NCI-H2081 (cell line): ENCODE measurements at regions not wholly inside any gene's neighbourhood (a gene's known extent, or its start where the extent isn't known, plus 50 kb on each side); places are given as distances from the start of the nearest gene placed in this dataset.
"Not testable (repeated sequence)": the region's sequence is repeated elsewhere in the genome, so short reads cannot be mapped to it uniquely, and the experiment has no call there.

Experiments used
- DNase-seq, 2 experiments: peaks; one replicate each; lab custom pipeline; 2025; lab: John Stamatoyannopoulos, UW

GRCh38 chr11:115663790-115664189 is 159.6 kb upstream of the CADM1 start:
- no peak for DNase-seq

GRCh38 chr11:115660030-115660805 is 156.0 kb upstream of the CADM1 start:
- peak; percentile 35 to 70 for DNase-seq

DNA sequence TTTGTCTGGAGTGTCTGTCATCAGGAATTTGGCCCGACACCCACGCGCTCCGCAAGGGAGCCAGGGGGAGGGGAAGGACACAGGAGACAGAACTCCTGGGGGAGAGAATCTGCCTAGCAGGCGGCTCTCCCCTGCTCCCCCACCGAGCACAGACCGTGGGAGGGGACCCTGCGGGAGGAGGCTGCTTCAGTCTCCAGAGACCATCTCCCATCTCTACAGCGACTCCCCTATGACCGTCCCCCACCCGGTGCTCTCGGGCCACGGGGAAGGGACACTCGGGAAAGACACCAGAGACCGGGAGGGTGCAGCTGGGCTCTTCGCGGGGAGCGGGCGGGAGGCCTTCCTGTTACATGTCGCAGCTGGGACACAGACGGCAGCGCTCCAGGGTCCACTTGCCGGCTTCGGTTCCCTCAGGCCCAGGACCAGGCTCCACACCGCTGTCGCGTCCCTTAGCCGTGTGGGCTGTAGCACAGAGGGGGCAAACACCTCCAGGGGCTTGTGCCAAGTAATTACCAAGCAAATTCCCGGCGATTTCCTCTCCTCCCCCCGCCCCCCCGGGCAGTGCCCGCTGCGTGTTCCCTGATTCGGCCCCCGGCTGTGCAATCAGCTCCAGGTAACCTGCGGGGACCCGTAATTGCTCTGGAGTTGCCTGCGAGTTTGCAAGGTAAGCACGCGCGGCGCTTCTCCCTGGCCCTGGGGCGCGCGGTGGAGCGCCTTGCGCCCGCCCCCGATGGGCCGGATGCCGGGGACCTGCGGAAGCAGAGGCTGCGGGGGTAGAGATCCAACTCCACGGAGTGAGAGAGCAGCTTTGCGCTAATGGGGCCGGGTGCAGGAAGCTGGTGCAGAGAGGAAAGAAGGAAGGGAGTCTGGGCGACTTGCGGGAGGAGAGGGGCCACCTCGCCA is 155.1 kb upstream of the CADM1 start:
- DNase-seq = peak; percentile 83 to 90

DNA sequence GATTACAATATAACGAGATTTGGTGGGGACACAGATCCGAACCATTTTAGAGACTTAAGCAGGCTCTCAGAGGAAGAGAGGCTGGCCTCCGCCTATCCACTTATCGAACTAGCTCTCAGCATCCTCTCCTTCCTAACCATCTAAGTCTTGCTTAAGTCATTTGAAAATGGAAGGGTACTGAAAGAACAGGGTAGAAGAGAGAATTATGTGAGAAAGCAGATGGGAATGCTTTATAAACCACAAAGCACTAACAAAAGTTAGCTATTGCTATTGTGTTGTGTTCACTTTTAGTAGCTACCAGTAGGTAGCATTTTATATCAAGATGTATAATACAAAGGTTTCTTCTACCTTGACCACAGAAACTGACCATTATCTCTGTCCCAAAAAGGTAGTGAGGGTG is 153.4 kb upstream of the CADM1 start:
- DNase-seq = no peak

DNA sequence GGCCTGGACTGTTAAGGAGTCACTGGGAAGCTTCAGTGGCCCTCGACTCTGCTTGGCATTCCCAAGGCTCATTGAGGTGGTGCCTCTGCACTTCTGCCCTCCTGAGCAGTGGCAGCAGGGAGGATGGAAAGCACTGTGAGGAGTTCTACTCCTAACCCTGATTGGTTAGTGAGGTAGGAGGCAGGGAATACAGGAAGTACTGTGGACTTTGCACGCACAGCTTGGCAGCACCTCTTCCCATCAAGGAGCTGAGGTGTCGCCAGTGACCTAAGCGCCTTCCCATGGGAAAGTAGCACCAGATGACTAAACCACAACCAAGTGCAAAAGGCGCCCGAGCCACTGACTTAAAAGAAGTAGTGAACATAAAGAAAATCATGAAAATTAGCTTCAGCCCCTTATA is 152.5 kb upstream of the CADM1 start:
- no peak for DNase-seq

GRCh38 chr11:115656041-115656440 is 151.8 kb upstream of the CADM1 start:
- DNase-seq = no peak

DNA sequence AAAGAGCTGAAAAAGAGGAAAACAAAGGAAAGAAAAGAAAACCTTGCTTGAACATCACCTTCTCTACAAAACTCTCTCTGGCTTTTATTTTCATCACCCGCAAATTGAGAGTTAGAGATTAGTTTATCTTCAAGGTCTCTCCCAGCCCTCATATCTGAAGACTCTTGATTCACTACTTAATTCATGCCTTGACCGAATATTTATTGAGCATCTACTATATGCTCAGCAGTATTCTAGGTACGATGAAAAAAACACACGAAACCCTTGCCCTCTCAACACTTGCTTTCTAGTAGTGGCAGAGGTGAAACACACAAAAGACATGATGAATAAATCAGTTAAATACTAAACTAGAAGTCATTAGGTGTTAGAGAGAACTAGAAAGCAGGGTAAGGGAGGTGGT is 150.6 kb upstream of the CADM1 start:
- DNase-seq = no peak

DNA sequence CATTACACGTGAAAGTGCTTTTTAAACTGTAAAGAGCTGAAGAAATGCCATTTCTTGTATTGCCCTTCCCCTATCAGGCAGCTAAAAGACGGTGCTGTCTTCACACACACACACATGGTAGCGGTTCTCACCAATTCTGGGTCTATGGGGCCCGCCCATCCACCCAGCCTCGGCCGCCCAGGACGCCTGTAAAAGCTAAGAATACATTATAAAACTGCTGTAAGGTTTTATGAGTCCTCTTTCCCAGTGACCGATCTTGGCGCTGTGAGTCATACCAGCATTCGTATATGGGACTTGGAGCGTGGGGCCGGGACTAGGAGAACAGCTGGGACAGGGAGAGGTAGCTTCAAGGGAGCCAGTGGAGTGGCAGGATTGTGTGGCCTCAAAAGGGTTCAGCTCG is 149.7 kb upstream of the CADM1 start:
- DNase-seq = no peak

DNA sequence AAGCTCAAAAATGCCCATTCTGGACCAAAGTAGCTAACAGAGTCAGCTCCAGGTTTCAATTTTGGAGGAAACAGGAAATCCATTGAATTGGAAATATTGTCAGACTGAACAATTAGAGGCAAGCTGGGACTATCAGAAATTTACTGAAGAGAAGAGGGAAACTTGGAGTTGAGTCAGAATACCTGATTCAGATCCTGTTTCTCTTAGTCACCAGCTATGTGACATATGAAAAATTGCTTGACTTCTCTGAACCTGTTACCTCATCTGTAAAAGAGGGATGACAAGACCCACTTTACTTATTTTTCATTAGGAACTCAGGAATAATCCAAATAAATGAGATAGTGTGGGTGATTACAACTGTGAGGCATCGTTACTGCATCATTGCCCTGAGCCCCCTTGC is 148.9 kb upstream of the CADM1 start:
- no peak for DNase-seq

GRCh38 chr11:115652496-115652895 is 148.3 kb upstream of the CADM1 start:
- DNase-seq = no peak

DNA sequence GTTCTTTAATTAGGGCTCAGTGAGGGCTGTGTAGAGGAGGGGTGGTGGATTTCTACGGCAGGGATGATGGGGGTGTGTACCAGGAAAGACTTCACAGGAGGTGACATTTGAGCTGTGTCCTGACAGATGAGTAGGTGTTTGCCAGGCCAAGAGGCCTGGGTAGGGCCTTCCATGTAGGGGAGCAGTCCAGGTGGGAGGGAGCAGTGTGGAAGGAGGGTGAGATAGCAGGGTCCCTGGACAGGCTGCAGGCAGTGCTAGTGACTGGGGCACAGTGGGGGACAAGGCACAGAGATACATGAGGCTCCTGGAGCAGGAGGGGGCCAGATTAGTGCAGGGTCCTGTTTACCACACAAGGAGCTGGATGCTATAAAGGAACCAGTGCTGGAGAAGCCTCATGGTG is 147.9 kb upstream of the CADM1 start:
- DNase-seq = no peak

DNA sequence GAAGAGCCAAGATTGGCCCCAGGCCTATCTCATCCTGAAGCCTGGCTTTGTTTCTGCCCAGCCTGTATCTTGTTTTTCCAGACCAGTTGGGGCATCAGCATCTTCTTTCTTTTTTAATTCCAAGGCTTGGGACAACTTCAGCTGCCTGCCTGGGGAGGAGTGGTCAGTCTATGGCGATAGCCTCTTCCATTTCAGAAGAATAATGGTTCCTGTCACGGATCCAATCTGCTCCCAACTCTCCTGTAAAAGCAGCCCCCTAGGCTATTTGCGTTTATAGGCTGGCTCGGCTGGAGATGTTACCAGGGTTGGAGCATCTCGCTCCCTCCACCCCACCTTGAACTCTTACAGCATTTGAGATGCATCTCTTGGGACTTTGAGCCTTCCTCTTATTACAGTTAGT is 145.2 kb upstream of the CADM1 start:
- no peak for DNase-seq

GRCh38 chr11:115645631-115646317 is 141.6 kb upstream of the CADM1 start:
- no peak for DNase-seq

GRCh38 chr11:115644856-115645255 is 140.6 kb upstream of the CADM1 start:
- DNase-seq = no peak

GRCh38 chr11:115643549-115644270 is 139.5 kb upstream of the CADM1 start:
- peak in 1 of 2 experiments; percentile 33 for DNase-seq

GRCh38 chr11:115642660-115643059 is 138.4 kb upstream of the CADM1 start:
- no peak for DNase-seq

DNA sequence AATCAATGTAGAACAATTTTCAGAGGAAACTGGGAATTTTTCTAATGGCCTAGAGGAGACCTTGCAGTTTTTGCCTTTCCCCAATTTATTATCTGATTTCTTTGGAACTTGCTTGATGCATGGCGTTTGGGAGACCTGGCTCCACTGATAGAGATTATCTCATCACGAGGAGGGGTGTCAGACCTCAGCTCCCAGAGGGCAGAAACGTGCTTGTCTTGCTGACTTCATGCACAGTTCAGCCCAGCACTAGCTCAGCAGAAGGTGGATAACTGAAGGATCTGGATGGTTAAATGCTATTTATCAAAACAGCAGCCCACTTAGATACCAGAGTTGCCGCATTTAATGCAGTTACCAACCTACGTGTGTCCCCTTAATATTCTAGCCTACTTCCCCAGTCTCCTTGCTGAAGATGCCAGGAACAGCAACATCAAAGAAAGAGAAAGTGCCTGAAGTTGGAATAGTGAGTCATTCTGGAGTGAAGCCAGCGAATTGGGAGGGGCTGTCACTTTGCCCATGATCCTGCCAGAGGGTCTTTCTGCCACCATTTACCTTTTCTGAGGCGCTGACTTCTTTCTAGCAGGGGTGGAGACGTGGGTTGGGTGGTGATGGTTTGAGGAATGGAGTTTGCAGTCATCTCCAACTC is 133.5 kb upstream of the CADM1 start:
- no peak for DNase-seq

DNA sequence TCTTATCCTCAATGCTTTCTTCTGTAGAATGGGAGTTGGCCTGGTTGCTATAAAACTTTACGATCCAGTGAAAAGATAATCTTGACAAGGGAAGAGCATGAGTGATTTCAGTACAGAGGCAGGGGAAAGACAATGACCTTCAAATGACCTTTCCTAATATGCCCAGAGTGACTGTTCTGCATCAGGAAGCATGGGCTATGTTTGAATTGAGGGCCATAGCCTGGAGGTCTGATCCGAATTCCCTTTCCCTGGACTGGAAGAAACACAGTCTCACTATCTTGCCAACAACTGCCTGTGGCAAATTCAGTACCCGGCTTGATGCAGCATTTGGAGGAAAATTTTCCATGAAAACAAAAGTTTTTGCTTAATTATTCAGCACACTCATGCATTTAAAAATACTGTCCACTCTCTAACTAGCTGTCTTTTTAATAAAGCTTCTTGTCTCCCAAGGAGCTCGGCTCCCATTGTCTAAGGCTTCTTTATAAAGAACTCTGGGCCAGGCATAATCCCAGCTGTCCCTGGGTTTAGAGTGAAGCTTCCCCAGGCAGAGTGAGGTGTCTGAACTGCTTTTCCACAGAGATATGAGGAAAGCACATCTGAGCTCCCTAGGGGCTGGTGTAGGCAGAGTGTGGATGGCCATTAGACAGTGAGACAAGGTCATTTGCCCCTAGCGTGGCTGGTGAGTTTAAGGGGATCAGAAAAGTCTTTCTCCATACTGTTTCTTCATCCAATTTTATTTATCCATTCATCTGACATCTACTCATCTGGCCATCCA is 132.7 kb upstream of the CADM1 start:
- DNase-seq = no peak

DNA sequence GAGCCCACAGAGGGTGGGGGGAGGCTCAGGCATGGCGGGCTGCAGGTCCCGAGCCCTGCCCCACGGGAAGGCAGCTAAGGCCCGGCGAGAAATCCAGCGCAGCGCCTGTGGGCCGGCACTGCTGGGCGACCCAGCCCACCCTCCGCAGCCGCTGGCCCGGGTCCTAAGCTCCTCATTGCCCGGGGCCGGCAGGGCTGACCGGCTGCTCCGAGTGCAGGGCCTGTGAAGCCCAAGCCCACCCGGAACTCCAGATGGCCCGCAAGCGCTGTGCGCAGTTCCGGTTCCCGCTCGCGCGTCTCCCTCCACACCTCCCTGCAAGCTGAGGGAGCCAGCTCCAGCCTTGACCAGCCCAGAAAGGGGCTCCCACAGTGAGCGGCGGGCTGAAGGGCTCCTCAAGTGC is 129.8 kb upstream of the CADM1 start:
- DNase-seq = not testable (repeated sequence)

DNA sequence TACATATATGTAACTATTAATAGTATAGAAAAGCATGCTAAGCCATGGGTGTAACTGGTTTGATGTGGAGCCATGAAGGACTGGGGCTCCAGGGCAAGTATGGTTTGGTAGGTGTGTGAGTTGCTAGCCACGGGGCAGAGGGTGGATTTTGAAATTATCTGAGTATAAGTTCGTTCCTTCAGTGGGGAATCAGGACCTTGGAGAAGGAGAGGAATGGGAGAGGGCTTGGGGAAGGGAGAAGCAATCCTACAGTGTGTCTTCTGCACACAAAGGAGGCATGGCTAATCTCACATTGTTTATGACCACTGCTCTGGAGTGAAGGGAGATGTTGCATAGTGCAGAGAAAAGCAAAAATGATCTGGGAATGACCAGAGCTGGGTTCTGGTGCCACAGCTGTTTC is 127.8 kb upstream of the CADM1 start:
- DNase-seq = no peak

GRCh38 chr11:115631609-115632008 is 127.4 kb upstream of the CADM1 start:
- no peak for DNase-seq
